HL-60 (cell line): ENCODE measurements at regions not wholly inside any gene's neighbourhood (a gene's known extent, or its start where the extent isn't known, plus 50 kb on each side); places are given as distances from the start of the nearest gene placed in this dataset.

Experiments
- DNase-seq, 2 experiments: peaks; one replicate each; pipeline ENCODE4 v3.0.0-alpha.2; 2010 to 2020; ENCODE audit warnings: low read depth in 1 of 2, low spot score in 1 of 2
- H3K27ac ChIP-seq: fragments of 250-450 bp; sonication (Bioruptor Pico); replicated peaks from 2 replicates; pipeline ENCODE4 v1.5.1; 2020; ENCODE audit warnings: mild to moderate bottlenecking, moderate library complexity
- H3K27me3 ChIP-seq: fragments of 250-450 bp; sonication (Bioruptor Pico); 2 replicates; pipeline ENCODE4 v1.5.1; 2021; ENCODE audit warnings: mild to moderate bottlenecking, moderate library complexity; ENCODE audit not compliant: insufficient read depth, poor library complexity, severe bottlenecking
- H3K4me3 ChIP-seq: replicated peaks from 2 replicates; pipeline ENCODE4 v1.5.1; 2011; ENCODE audit warnings: mild to moderate bottlenecking, control low read depth, low read length; ENCODE audit not compliant: insufficient read depth
- GABPA ChIP-seq: IDR thresholded peaks from 2 replicates; pipeline ENCODE4 v1.6.1; 2012; ENCODE audit warnings: low read depth
- POLR2AphosphoS5 ChIP-seq: IDR thresholded peaks from 2 replicates; pipeline ENCODE4 v1.6.1; 2012; ENCODE audit warnings: low read depth
- SPI1 ChIP-seq: IDR thresholded peaks from 2 replicates; pipeline ENCODE4 v1.6.1; 2012; ENCODE audit warnings: low read depth, mild to moderate bottlenecking, borderline replicate concordance
- TF ChIP-seq, protein P1 (sequence below): IDR thresholded peaks from 2 replicates; pipeline ENCODE4 v1.6.1; 2012; ENCODE audit warnings: low read depth; ENCODE audit not compliant: insufficient replicate concordance
- TF ChIP-seq, protein P2 (sequence below): IDR thresholded peaks from one replicate; pipeline ENCODE4 v1.5.1; 2011; ENCODE audit warnings: low read length, control low read depth, inconsistent platforms; ENCODE audit not compliant: insufficient read depth

GRCh38 chr5:167812871-167813270, 478.6 kb upstream of the WWC1 start:
- Histone ChIP-seq H3K4me3 (no peak overlapping the region), H3K27me3 (no peaks in the 10 kb centered on the region), H3K27ac (no peak overlapping the region)
- no peak for DNase-seq
- TF ChIP-seq POLR2AphosphoS5: no peak
- no peak for TF ChIP-seq GABPA
- no peak for TF ChIP-seq SPI1
- TF ChIP-seq, protein P1, sequence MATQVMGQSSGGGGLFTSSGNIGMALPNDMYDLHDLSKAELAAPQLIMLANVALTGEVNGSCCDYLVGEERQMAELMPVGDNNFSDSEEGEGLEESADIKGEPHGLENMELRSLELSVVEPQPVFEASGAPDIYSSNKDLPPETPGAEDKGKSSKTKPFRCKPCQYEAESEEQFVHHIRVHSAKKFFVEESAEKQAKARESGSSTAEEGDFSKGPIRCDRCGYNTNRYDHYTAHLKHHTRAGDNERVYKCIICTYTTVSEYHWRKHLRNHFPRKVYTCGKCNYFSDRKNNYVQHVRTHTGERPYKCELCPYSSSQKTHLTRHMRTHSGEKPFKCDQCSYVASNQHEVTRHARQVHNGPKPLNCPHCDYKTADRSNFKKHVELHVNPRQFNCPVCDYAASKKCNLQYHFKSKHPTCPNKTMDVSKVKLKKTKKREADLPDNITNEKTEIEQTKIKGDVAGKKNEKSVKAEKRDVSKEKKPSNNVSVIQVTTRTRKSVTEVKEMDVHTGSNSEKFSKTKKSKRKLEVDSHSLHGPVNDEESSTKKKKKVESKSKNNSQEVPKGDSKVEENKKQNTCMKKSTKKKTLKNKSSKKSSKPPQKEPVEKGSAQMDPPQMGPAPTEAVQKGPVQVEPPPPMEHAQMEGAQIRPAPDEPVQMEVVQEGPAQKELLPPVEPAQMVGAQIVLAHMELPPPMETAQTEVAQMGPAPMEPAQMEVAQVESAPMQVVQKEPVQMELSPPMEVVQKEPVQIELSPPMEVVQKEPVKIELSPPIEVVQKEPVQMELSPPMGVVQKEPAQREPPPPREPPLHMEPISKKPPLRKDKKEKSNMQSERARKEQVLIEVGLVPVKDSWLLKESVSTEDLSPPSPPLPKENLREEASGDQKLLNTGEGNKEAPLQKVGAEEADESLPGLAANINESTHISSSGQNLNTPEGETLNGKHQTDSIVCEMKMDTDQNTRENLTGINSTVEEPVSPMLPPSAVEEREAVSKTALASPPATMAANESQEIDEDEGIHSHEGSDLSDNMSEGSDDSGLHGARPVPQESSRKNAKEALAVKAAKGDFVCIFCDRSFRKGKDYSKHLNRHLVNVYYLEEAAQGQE: no peak
- TF ChIP-seq, protein P2, sequence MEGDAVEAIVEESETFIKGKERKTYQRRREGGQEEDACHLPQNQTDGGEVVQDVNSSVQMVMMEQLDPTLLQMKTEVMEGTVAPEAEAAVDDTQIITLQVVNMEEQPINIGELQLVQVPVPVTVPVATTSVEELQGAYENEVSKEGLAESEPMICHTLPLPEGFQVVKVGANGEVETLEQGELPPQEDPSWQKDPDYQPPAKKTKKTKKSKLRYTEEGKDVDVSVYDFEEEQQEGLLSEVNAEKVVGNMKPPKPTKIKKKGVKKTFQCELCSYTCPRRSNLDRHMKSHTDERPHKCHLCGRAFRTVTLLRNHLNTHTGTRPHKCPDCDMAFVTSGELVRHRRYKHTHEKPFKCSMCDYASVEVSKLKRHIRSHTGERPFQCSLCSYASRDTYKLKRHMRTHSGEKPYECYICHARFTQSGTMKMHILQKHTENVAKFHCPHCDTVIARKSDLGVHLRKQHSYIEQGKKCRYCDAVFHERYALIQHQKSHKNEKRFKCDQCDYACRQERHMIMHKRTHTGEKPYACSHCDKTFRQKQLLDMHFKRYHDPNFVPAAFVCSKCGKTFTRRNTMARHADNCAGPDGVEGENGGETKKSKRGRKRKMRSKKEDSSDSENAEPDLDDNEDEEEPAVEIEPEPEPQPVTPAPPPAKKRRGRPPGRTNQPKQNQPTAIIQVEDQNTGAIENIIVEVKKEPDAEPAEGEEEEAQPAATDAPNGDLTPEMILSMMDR: no peak

DNA sequence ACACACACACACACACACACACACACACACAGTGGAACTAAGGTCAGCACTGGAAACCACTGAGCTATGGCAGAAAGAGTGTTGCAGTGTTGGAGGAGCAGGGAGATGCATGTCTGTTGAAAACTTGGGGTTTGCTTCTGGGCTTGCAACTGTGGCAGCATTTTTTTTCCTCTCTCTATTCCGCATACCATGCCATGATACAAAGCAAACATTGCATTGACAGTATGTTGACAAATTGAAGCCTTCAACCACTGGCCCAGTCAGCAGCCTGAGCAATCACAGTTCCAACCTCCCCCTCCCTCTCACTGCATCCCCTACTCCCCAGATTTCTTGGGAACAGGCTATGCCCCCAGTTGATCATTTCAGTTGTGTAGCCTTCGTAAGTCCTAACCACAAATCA, 478.1 kb upstream of the WWC1 start:
- Histone ChIP-seq H3K27me3 (no peaks in the 10 kb centered on the region), H3K27ac (no peak overlapping the region), H3K4me3 (no peak overlapping the region)
- TF ChIP-seq, protein P2: no peak
- TF ChIP-seq SPI1 (no peak), GABPA (no peak), POLR2AphosphoS5 (no peak)
- DNase-seq: no peak

DNA sequence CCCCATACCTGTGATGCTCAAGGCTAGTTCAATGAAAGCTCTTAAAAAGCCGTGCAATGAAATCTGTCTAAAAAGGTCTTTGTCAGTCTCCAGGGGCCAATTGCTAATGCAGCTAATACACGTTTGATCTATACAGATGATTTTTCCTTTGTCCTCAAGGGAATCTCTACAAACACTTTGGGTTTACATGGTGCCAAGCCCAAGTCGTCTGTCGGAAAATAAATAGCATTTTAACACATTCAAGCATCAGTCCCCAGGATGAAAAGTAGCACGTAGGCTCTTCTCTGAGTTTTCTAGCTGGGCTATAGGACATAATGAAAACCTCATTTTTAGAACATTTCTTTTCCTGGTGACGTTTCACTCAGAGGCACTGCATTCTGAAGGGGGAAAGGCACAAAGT, 477.4 kb upstream of the WWC1 start:
- H3K4me3 ChIP-seq: no peak overlapping the region
- DNase-seq: no peak
- TF ChIP-seq, protein P2: no peak

GRCh38 chr5:167814828-167815227, 476.6 kb upstream of the WWC1 start:
- no peak overlapping the region for H3K4me3 ChIP-seq
- H3K27me3 ChIP-seq: no peaks in the 10 kb centered on the region
- TF ChIP-seq, protein P2: no peak
- TF ChIP-seq, protein P1: no peak
- no peak for TF ChIP-seq POLR2AphosphoS5
- TF ChIP-seq SPI1: no peak
- TF ChIP-seq GABPA: no peak
- DNase-seq: no peak
- no peak overlapping the region for H3K27ac ChIP-seq

More for the DNA sequence above, 477.4 kb upstream of the WWC1 start:
- Histone ChIP-seq H3K27me3 (no peaks in the 10 kb centered on the region), H3K27ac (no peak overlapping the region)
